Coronary artery (tissue), 2 donors: ENCODE measurements at regions not wholly inside any gene's neighbourhood (a gene's known extent, or its start where the extent isn't known, plus 50 kb on each side); places are given as distances from the start of the nearest gene placed in this dataset.

ENCODE experiments used
- DNase-seq: peaks from one replicate; pipeline ENCODE4 v3.0.0-alpha.2; 2017; ENCODE audit warnings: low spot score
- H3K27ac ChIP-seq, 2 donors: fragments of 200-600 bp; sonication (generic); one replicate each; pipeline ENCODE4 v1.5.1; 2016 to 2019
- H3K4me3 ChIP-seq: fragments of 200-600 bp; sonication (generic); 2 replicates; pipeline ENCODE4 v1.5.1; 2016; ENCODE audit warnings: mild to moderate bottlenecking, moderate library complexity
- CTCF ChIP-seq: fragments of 200-600 bp; sonication (generic); IDR thresholded peaks from one replicate; pipeline ENCODE4 v1.5.1; 2019; ENCODE audit warnings: antibody characterized with exemption

DNA sequence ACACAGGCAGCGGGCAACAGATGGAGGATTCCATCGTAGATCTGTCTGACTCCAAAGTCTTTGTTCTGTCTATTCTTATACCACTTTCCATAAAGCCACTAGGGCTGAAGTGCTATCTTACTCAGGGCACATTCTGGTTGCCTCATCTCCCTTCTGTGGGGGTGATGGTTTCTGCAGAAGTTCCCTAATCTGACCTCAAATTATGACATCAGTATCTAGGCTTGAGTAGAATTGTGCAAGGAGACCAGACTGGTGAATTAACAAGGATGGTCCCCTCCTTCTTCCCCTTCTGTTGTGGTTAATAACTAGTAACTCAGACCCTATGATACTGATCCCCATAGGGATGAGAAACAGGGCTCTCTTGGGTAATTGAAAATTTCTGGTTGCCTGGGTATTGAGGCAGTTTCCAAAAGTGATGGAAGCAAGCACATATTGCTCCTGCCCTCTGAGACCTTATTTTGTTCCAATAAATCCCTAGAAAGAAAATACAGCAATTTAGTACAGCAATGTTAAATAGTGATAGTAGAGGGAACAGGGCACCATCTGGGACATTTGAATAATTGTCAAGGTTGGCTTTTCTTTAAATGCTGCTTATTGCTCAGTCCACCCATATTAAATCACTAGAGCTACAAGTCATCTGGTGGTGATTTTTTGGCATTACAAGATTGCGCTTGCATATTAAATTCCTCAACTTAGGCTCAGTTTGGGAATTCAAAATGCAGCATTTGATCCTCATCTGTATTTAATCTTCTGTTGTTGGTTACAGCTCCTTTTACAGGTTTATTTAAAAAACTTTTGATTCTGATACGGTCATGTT lies 57.3 kb upstream of the AP1S2 start:
- Histone ChIP-seq H3K27ac (no peak overlapping the region), H3K4me3 (no peak overlapping the region)
- TF ChIP-seq CTCF: no peak
- DNase-seq: no peak

GRCh38 chrX:15909605-15910004 lies 55.0 kb upstream of the AP1S2 start:
- Histone ChIP-seq H3K4me3 (no peak overlapping the region), H3K27ac (no peak overlapping the region)
- no peak for DNase-seq
- no peak for TF ChIP-seq CTCF

- Histone ChIP-seq H3K4me3 (no peak overlapping the region), H3K27ac (no peak overlapping the region)
- DNase-seq: no peak
- TF ChIP-seq CTCF: no peak
Measured at GRCh38 chrX:15908603-15909290, 54.1 kb upstream of the AP1S2 start.

- H3K4me3 ChIP-seq: no peak overlapping the region
- H3K27ac ChIP-seq: no peak overlapping the region
- TF ChIP-seq CTCF: no peak
- no peak for DNase-seq
Measured at GRCh38 chrX:15906041-15906943, 51.7 kb upstream of the AP1S2 start.
